HepG2 (cell line): ENCODE measurements at regions not wholly inside any gene's neighbourhood (a gene's known extent, or its start where the extent isn't known, plus 50 kb on each side); places are given as distances from the start of the nearest gene placed in this dataset.

Experiments used
- CREM ChIP-seq, 2 experiments: sonication (generic) in 1 of 2; formaldehyde crosslinking in 1 of 2; IDR thresholded peaks; 2 replicates each; pipeline versions ENCODE4 v1.4.0 to v1.6.1; 2016 to 2020; ENCODE audit warnings: antibody characterized with exemption in 1 of 2, mild to moderate bottlenecking in 1 of 2, missing genetic modification reagents in 1 of 2
- EP300 ChIP-seq, 3 experiments: sonication (generic) in 1 of 3; formaldehyde crosslinking in 1 of 3; IDR thresholded peaks; 2 replicates each; pipeline versions ENCODE4 v1.5.1 to v1.6.1; 2011 to 2020; ENCODE audit warnings: low read depth in 2 of 3, low read length in 2 of 3, borderline replicate concordance in 1 of 3, improper control_type of control experiment in 1 of 3, mild to moderate bottlenecking in 1 of 3, missing genetic modification reagents in 1 of 3, moderate library complexity in 1 of 3
- HDAC6 ChIP-seq: fragments of 200-600 bp; sonication (generic); IDR thresholded peaks from 2 replicates; pipeline ENCODE4 v1.7.0; 2017; ENCODE audit warnings: mild to moderate bottlenecking, antibody characterized with exemption, low read length, low read depth
- TF ChIP-seq, protein P1 (sequence below): sonication (generic); formaldehyde crosslinking; IDR thresholded peaks from 2 replicates; pipeline ENCODE4 v1.4.0; 2020; ENCODE audit warnings: mild to moderate bottlenecking, missing genetic modification reagents, borderline replicate concordance

DNA sequence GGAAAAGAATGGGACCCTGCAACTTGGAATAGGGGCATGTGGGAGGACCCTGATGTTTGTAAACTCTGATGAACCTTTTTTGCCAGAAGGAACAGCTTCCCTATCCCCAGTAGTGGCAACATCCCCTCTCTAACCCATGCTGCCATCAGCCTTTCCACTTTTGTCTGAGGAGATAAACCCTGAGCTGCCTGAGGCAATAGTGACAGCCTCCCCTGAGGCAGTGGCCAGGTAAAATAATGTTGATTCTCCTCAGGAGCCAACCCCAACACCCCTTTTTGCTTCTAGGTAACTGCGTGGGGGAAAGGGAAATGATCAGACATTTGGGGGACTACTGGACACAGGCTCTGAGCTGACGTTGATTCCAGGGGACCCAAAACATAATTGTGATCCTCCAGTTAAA, 106.8 kb upstream of the NPAS2 start:
- TF ChIP-seq HDAC6 (no peak), EP300 (IDR thresholded peaks at IDR 0.05; ENCODE audit: low read depth in 2 of 2, low read length in 2 of 2) (no peak), EP300 (CRISPR knock-in tag; IDR thresholded peaks at IDR 0.05; ENCODE audit: borderline replicate concordance) (no peak), CREM (IDR thresholded peaks at IDR 0.05) (no peak), CREM (CRISPR knock-in tag; IDR thresholded peaks at IDR 0.05) (no peak)
- TF ChIP-seq, protein P1, sequence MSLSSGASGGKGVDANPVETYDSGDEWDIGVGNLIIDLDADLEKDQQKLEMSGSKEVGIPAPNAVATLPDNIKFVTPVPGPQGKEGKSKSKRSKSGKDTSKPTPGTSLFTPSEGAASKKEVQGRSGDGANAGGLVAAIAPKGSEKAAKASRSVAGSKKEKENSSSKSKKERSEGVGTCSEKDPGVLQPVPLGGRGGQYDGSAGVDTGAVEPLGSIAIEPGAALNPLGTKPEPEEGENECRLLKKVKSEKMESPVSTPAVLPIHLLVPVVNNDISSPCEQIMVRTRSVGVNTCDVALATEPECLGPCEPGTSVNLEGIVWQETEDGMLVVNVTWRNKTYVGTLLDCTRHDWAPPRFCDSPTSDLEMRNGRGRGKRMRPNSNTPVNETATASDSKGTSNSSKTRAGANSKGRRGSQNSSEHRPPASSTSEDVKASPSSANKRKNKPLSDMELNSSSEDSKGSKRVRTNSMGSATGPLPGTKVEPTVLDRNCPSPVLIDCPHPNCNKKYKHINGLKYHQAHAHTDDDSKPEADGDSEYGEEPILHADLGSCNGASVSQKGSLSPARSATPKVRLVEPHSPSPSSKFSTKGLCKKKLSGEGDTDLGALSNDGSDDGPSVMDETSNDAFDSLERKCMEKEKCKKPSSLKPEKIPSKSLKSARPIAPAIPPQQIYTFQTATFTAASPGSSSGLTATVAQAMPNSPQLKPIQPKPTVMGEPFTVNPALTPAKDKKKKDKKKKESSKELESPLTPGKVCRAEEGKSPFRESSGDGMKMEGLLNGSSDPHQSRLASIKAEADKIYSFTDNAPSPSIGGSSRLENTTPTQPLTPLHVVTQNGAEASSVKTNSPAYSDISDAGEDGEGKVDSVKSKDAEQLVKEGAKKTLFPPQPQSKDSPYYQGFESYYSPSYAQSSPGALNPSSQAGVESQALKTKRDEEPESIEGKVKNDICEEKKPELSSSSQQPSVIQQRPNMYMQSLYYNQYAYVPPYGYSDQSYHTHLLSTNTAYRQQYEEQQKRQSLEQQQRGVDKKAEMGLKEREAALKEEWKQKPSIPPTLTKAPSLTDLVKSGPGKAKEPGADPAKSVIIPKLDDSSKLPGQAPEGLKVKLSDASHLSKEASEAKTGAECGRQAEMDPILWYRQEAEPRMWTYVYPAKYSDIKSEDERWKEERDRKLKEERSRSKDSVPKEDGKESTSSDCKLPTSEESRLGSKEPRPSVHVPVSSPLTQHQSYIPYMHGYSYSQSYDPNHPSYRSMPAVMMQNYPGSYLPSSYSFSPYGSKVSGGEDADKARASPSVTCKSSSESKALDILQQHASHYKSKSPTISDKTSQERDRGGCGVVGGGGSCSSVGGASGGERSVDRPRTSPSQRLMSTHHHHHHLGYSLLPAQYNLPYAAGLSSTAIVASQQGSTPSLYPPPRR: no peak
